ENCODE measurements at regions not wholly inside any gene's neighbourhood (a gene's known extent, or its start where the extent isn't known, plus 50 kb on each side); places are given as distances from the start of the nearest gene placed in this dataset.

DNA sequence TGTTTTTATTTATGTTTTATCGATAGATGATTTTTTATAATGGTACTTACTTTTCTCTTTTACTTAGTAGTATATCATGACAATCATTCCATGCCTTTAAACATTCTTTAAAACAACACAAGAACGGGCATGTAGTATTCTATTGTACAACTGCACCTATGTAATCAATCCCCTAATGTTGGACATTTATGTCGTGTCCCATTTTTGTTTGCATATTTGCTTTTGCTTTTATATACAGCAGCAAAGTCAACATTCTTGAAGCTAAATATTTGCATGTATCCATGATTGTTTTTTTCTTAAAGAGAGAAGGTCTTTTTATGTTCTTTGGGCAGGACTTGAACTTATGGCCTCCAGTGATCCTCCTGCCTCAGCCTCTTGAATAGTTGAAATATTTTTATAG is 527.0 kb upstream of the CLINT1 start:
- no peak for TF ChIP-seq POLR2A (IDR thresholded peaks at IDR 0.05)
- TF ChIP-seq, protein P1, sequence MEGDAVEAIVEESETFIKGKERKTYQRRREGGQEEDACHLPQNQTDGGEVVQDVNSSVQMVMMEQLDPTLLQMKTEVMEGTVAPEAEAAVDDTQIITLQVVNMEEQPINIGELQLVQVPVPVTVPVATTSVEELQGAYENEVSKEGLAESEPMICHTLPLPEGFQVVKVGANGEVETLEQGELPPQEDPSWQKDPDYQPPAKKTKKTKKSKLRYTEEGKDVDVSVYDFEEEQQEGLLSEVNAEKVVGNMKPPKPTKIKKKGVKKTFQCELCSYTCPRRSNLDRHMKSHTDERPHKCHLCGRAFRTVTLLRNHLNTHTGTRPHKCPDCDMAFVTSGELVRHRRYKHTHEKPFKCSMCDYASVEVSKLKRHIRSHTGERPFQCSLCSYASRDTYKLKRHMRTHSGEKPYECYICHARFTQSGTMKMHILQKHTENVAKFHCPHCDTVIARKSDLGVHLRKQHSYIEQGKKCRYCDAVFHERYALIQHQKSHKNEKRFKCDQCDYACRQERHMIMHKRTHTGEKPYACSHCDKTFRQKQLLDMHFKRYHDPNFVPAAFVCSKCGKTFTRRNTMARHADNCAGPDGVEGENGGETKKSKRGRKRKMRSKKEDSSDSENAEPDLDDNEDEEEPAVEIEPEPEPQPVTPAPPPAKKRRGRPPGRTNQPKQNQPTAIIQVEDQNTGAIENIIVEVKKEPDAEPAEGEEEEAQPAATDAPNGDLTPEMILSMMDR (IDR thresholded peaks at IDR 0.05) = no peak
